GM23248 (cell line): ENCODE measurements at regions not wholly inside any gene's neighbourhood (a gene's known extent, or its start where the extent isn't known, plus 50 kb on each side); places are given as distances from the start of the nearest gene placed in this dataset.

Experiments used
- EZH2 ChIP-seq: fragments of 200-600 bp; sonication (generic); IDR thresholded peaks from 2 replicates; pipeline ENCODE4 v1.6.1; 2018; ENCODE audit warnings: antibody characterized with exemption, mild to moderate bottlenecking; ENCODE audit not compliant: insufficient read depth, poor library complexity, severe bottlenecking
- EZH2phosphoT487 ChIP-seq: fragments of 200-600 bp; sonication (generic); IDR thresholded peaks from 2 replicates; pipeline ENCODE4 v1.6.1; 2018; ENCODE audit warnings: antibody characterized with exemption, moderate library complexity, mild to moderate bottlenecking, low read depth; ENCODE audit not compliant: insufficient read depth

DNA sequence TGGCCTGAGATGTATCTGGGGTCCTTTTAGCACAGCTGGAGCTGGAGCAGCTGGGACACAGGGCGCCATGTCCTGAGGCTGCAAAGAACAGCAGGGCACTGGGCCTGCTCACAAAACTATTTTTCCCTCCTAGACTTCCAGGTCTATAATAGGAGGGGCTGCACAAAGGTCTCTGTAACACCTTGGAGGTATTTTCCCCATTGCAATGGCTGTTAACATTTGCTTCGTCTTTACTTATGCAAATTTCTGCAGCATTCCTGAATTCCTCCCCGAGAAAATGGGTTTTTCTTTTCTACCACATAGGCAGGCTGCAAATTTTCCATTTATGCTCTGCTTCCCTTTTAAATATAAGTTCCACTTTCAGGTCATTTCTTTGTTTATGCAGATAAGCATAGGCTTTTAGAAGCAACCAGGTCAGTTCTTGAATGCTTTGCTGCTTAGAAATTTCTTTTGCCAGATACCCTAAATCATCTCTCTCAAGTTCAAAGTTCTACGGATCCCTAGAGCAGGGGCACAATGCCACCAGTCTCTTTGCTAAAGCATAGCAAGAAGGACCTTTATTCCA, 130.8 kb downstream of the PCSK1 start:
- TF ChIP-seq EZH2phosphoT487: no peak
- no peak for TF ChIP-seq EZH2
